Endothelial cell of umbilical vein (primary cell): ENCODE measurements at regions not wholly inside any gene's neighbourhood (a gene's known extent, or its start where the extent isn't known, plus 50 kb on each side); places are given as distances from the start of the nearest gene placed in this dataset.

Experiments
- BruUV-seq: library from RNA; stranded (reverse); fragments of 400-500 nt; replicated peaks from 2 replicates; lab custom pipeline; 2021; lab: Mats Ljungman, UMichigan
- CTCF ChIA-PET: fragments of 300-600, 350-600 bp; sonication (Branson Sonifier 250); formaldehyde crosslinking; loops from one replicate; lab custom pipeline; 2021; ENCODE audit warnings: antibody characterized with exemption, inconsistent platforms; lab: Charles Lee
- POLR2A ChIA-PET: fragments of 300-600, 350-600 bp; sonication (Branson Sonifier 250); formaldehyde crosslinking; loops from one replicate; lab custom pipeline; 2021; ENCODE audit warnings: antibody characterized with exemption, inconsistent platforms; lab: Charles Lee
- DNase-seq: peaks from one replicate; pipeline ENCODE4 v3.0.0-alpha.2; 2011; ENCODE audit warnings: low read depth, low spot score
- FAIRE-seq: peaks from 2 replicates; lab custom pipeline; 2011; peaks lifted over from hg19 to GRCh38; lab: Jason Lieb, UNC
- H2AFZ ChIP-seq: 2 replicates; pipeline ENCODE4 v1.6.0; 2012; ENCODE audit warnings: low read depth, low read length, control low read depth, inconsistent platforms
- H3K27ac ChIP-seq: 2 replicates; pipeline ENCODE4 v1.5.1; 2011; ENCODE audit warnings: low read depth, mild to moderate bottlenecking, control low read depth, low read length, moderate library complexity; ENCODE audit not compliant: insufficient read depth
- H3K27me3 ChIP-seq, 2 experiments: 2 replicates each; pipeline versions ENCODE4 v1.6.0 to v1.6.1; 2011; ENCODE audit warnings: low read length in 2 of 2, mixed read lengths in 1 of 2; ENCODE audit not compliant: control insufficient read depth in 2 of 2, insufficient read depth in 2 of 2
- H3K36me3 ChIP-seq, 2 experiments: 2 replicates in 1 of 2; 3 replicates in 1 of 2; pipeline ENCODE4 v1.5.1; 2011; ENCODE audit warnings: low read length in 2 of 2, mild to moderate bottlenecking in 1 of 2, moderate library complexity in 1 of 2; ENCODE audit not compliant: control insufficient read depth in 2 of 2, insufficient read depth in 2 of 2; ENCODE audit errors: extremely low read depth in 1 of 2
- H3K4me1 ChIP-seq: 3 replicates; pipeline ENCODE4 v1.5.1; 2011; ENCODE audit warnings: mild to moderate bottlenecking, low read length; ENCODE audit not compliant: control insufficient read depth, insufficient read depth; ENCODE audit errors: extremely low read depth
- H3K4me2 ChIP-seq: 2 replicates; pipeline ENCODE4 v1.6.1; 2011; ENCODE audit warnings: low read length, control low read depth, mixed read lengths; ENCODE audit not compliant: insufficient read depth
- H3K4me3 ChIP-seq, 3 experiments: fragments of 200-600 bp in 1 of 3; sonication (generic), shearing (Covaris generic) in 1 of 3; replicated peaks in 1 of 3; 2 replicates each; pipeline ENCODE4 v1.5.1; 2011 to 2016; ENCODE audit warnings: control low read depth in 3 of 3, low read length in 3 of 3, mild to moderate bottlenecking in 2 of 3, inconsistent platforms in 1 of 3, low read depth in 1 of 3, moderate library complexity in 1 of 3; ENCODE audit not compliant: insufficient read depth in 1 of 3
- H3K79me2 ChIP-seq: 2 replicates; pipeline ENCODE4 v1.6.0; 2012; ENCODE audit warnings: low read length, inconsistent platforms; ENCODE audit not compliant: control insufficient read depth, insufficient read depth
- H3K9ac ChIP-seq: replicated peaks from 2 replicates; pipeline ENCODE3; 2011; ENCODE audit warnings: low read length, control low read depth; ENCODE audit not compliant: insufficient read depth; ENCODE audit errors: extremely low read depth
- H3K9me1 ChIP-seq: replicated peaks from 3 replicates; pipeline ENCODE4 v1.6.0; 2011; ENCODE audit warnings: mild to moderate bottlenecking, low read length; ENCODE audit not compliant: control insufficient read depth, insufficient read depth; ENCODE audit errors: extremely low read depth
- H3K9me3 ChIP-seq: replicated peaks from 2 replicates; pipeline ENCODE4 v1.5.1; 2012; ENCODE audit warnings: low read length, inconsistent platforms; ENCODE audit not compliant: control insufficient read depth, insufficient read depth
- H4K20me1 ChIP-seq: replicated peaks from 2 replicates; pipeline ENCODE3; 2011; ENCODE audit warnings: mild to moderate bottlenecking, low read length; ENCODE audit not compliant: control insufficient read depth, insufficient read depth; ENCODE audit errors: extremely low read depth
- EZH2 ChIP-seq: IDR thresholded peaks from 2 replicates; pipeline ENCODE4 v1.6.1; 2012; ENCODE audit warnings: borderline replicate concordance, low read depth, mild to moderate bottlenecking, moderate library complexity, low read length, inconsistent platforms; ENCODE audit not compliant: severe bottlenecking
- FOS ChIP-seq: IDR thresholded peaks from 2 replicates; pipeline ENCODE4 v1.6.1; 2011; ENCODE audit warnings: mild to moderate bottlenecking, low read length, moderate library complexity, borderline replicate concordance; ENCODE audit not compliant: insufficient read depth
- GATA2 ChIP-seq: IDR thresholded peaks from 2 replicates; pipeline ENCODE4 v1.7.0; 2011; ENCODE audit warnings: low read depth, mild to moderate bottlenecking, moderate library complexity, mixed read lengths, low read length; ENCODE audit not compliant: insufficient read length, insufficient read depth
- JUN ChIP-seq: IDR thresholded peaks from 2 replicates; pipeline ENCODE4 v1.6.1; 2011; ENCODE audit warnings: borderline replicate concordance, low read depth; ENCODE audit not compliant: insufficient read length, insufficient read depth
- MAX ChIP-seq: IDR thresholded peaks from 2 replicates; pipeline ENCODE4 v1.6.1; 2011; ENCODE audit not compliant: insufficient read depth, insufficient read length
- MYC ChIP-seq: IDR thresholded peaks from one replicate; pipeline ENCODE4 v1.6.1; 2011; ENCODE audit warnings: mild to moderate bottlenecking, low read depth, low read length
- POLR2A ChIP-seq: IDR thresholded peaks from 2 replicates; pipeline ENCODE4 v1.6.1; 2012; ENCODE audit warnings: low read depth, mild to moderate bottlenecking, control low read depth, low read length
- POLR2AphosphoS5 ChIP-seq: IDR thresholded peaks from 2 replicates; pipeline ENCODE4 v1.6.1; 2012; ENCODE audit warnings: low read depth, mild to moderate bottlenecking, control low read depth, low read length, moderate library complexity; ENCODE audit not compliant: insufficient read depth
- dilution Hi-C: fragments of 300-500 bp; cut with MboI; formaldehyde crosslinking; loops from one replicate; pipeline ENCODE4 v1.15.0; 2019; ENCODE audit warnings: low sequenced_read_pairs; ENCODE audit not compliant: extremely low pct_ligation_motif_present
- intact Hi-C: fragments of 100-400 bp; cut with micrococcal nuclease; formaldehyde crosslinking; loops from one replicate; pipeline ENCODE4 v1.10.0; 2022
- TF ChIP-seq, protein P1 (sequence below), 2 donors: IDR thresholded peaks; 1 replicate in 1 of 2; 2 replicates in 1 of 2; pipeline ENCODE4 v1.5.1; 2011; ENCODE audit warnings: low read length in 2 of 2, mild to moderate bottlenecking in 2 of 2, moderate library complexity in 2 of 2, control low read depth in 1 of 2, inconsistent platforms in 1 of 2, low read depth in 1 of 2; ENCODE audit not compliant: insufficient read depth in 1 of 2; ENCODE audit errors: extremely low read depth in 1 of 2

GRCh38 chr3:117181222-117181621 lies 471.6 kb downstream of the TUSC7 start:
- no peak overlapping the region for H3K27ac ChIP-seq
- no peaks in the 10 kb centered on the region for H3K79me2 ChIP-seq
- H4K20me1 ChIP-seq: no peaks in the 10 kb centered on the region
- TF ChIP-seq, protein P1, sequence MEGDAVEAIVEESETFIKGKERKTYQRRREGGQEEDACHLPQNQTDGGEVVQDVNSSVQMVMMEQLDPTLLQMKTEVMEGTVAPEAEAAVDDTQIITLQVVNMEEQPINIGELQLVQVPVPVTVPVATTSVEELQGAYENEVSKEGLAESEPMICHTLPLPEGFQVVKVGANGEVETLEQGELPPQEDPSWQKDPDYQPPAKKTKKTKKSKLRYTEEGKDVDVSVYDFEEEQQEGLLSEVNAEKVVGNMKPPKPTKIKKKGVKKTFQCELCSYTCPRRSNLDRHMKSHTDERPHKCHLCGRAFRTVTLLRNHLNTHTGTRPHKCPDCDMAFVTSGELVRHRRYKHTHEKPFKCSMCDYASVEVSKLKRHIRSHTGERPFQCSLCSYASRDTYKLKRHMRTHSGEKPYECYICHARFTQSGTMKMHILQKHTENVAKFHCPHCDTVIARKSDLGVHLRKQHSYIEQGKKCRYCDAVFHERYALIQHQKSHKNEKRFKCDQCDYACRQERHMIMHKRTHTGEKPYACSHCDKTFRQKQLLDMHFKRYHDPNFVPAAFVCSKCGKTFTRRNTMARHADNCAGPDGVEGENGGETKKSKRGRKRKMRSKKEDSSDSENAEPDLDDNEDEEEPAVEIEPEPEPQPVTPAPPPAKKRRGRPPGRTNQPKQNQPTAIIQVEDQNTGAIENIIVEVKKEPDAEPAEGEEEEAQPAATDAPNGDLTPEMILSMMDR (IDR thresholded peaks at IDR 0.05; ENCODE audit: extremely low read depth in 1 of 2, insufficient read depth in 1 of 2, low read depth in 1 of 2, low read length in 2 of 2): no peak
- TF ChIP-seq JUN (no peak), MAX (no peak), MYC (no peak), FOS (no peak), POLR2A (no peak), EZH2 (no peak), GATA2 (no peak), POLR2AphosphoS5 (no peak)
- H3K9me3 ChIP-seq: no peaks in the 10 kb centered on the region
- no peak overlapping the region for H3K9ac ChIP-seq
- intact Hi-C loops (no loop called here), dilution Hi-C loops (no loop called here)
- no peak overlapping the region for H3K4me3 ChIP-seq
- no peaks in the 10 kb centered on the region for H3K4me1 ChIP-seq
- ChIA-PET CTCF (no interaction called here), POLR2A (no interaction called here)
- no TSS peak for BruUV-seq
- FAIRE-seq (no peak), DNase-seq (no peak)
- no peaks in the 10 kb centered on the region for H3K27me3 ChIP-seq
- H2AFZ ChIP-seq: no peak overlapping the region
- H3K9me1 ChIP-seq: no peaks in the 10 kb centered on the region
- H3K36me3 ChIP-seq: no peaks in the 10 kb centered on the region
- H3K4me2 ChIP-seq: no peak overlapping the region
